H1 (cell line): ENCODE measurements at regions not wholly inside any gene's neighbourhood (a gene's known extent, or its start where the extent isn't known, plus 50 kb on each side); places are given as distances from the start of the nearest gene placed in this dataset.
A peak's percentile ranks its signal among the peaks of the same experiment; 100 is the strongest.

Experiments used
- CTCF ChIA-PET: fragments of 300-600 bp; sonication (Branson Sonifier 250); formaldehyde crosslinking; loops from one replicate; lab custom pipeline; 2021; ENCODE audit not compliant: partially characterized antibody; lab: Charles Lee
- POLR2A ChIA-PET: fragments of 300-600 bp; sonication (Branson Sonifier 250); formaldehyde crosslinking; loops from one replicate; lab custom pipeline; 2021; ENCODE audit warnings: inconsistent platforms; ENCODE audit not compliant: partially characterized antibody; lab: Charles Lee
- DNase-seq, 2 experiments: peaks; one replicate each; pipeline versions ENCODE4 v3.0.0 to v3.0.0-alpha.2; 2010 to 2022; ENCODE audit warnings: low spot score in 2 of 2, low read depth in 1 of 2, mixed read lengths in 1 of 2
- FAIRE-seq: peaks from 2 replicates; lab custom pipeline; 2011; peaks lifted over from hg19 to GRCh38; lab: Jason Lieb, UNC
- H2AFZ ChIP-seq: 2 replicates; pipeline ENCODE4 v1.8.1; 2012; ENCODE audit warnings: low read length, inconsistent platforms
- H2AK5ac ChIP-seq: 2 replicates; pipeline ENCODE4 v1.6.1; 2013; ENCODE audit warnings: low read depth, low read length
- H2BK120ac ChIP-seq: replicated peaks from 2 replicates; pipeline ENCODE3; 2013; ENCODE audit warnings: low read depth, low read length, inconsistent platforms
- H2BK12ac ChIP-seq: 2 replicates; pipeline ENCODE4 v1.6.1; 2013; ENCODE audit warnings: low read depth, low read length
- H2BK15ac ChIP-seq: 2 replicates; pipeline ENCODE4 v1.6.1; 2013; ENCODE audit warnings: low read length
- H2BK20ac ChIP-seq: 2 replicates; pipeline ENCODE4 v1.6.1; 2013; ENCODE audit warnings: low read length
- H2BK5ac ChIP-seq: 2 replicates; pipeline ENCODE4 v1.6.1; 2013; ENCODE audit warnings: low read depth, low read length
- H3K14ac ChIP-seq: 2 replicates; pipeline ENCODE4 v1.6.1; 2013; ENCODE audit warnings: inconsistent platforms; ENCODE audit not compliant: insufficient read length
- H3K18ac ChIP-seq: 2 replicates; pipeline ENCODE4 v1.6.1; 2013; ENCODE audit warnings: low read length; ENCODE audit errors: extremely low read depth
- H3K23ac ChIP-seq: 2 replicates; pipeline ENCODE4 v1.6.1; 2013; ENCODE audit warnings: inconsistent platforms; ENCODE audit not compliant: insufficient read length
- H3K23me2 ChIP-seq: 2 replicates; pipeline ENCODE4 v1.6.1; 2013; ENCODE audit warnings: low read depth, low read length
- H3K27ac ChIP-seq: 2 replicates; pipeline ENCODE4 v1.6.1; 2011; ENCODE audit warnings: low read depth, low read length, inconsistent platforms
- H3K27me3 ChIP-seq, 4 experiments: replicated peaks in 1 of 4; 1 replicate in 1 of 4; 2 replicates in 3 of 4; pipeline versions ENCODE4 v1.6.1 to v1.8.1; 2011 to 2013; ENCODE audit warnings: low read length in 3 of 4, mild to moderate bottlenecking in 3 of 4, inconsistent platforms in 2 of 4, mixed read lengths in 2 of 4, moderate library complexity in 1 of 4; ENCODE audit not compliant: control insufficient read depth in 3 of 4, insufficient read depth in 3 of 4; ENCODE audit errors: extremely low read depth in 1 of 4
- H3K36me3 ChIP-seq, 4 experiments: 2 replicates each; pipeline versions ENCODE4 v1.6.1 to v1.8.1; 2011 to 2013; ENCODE audit warnings: mild to moderate bottlenecking in 4 of 4, low read length in 3 of 4, moderate library complexity in 2 of 4, control low read depth in 1 of 4, inconsistent platforms in 1 of 4; ENCODE audit not compliant: insufficient read depth in 4 of 4, control insufficient read depth in 2 of 4
- H3K4ac ChIP-seq: replicated peaks from 2 replicates; pipeline ENCODE3; 2013; ENCODE audit warnings: low read length, low read depth, mixed read lengths, inconsistent platforms; ENCODE audit not compliant: insufficient read length
- H3K4me1 ChIP-seq, 4 experiments: replicated peaks in 1 of 4; 1 replicate in 1 of 4; 2 replicates in 3 of 4; pipeline versions ENCODE4 v1.6.1 to v1.8.1; 2011 to 2013; ENCODE audit warnings: low read length in 3 of 4, inconsistent platforms in 2 of 4, mixed read lengths in 1 of 4; ENCODE audit not compliant: insufficient read depth in 4 of 4, control insufficient read depth in 3 of 4
- H3K4me2 ChIP-seq, 2 experiments: 2 replicates each; pipeline versions ENCODE4 v1.6.1 to v1.8.1; 2011 to 2013; ENCODE audit warnings: low read depth in 2 of 2, low read length in 2 of 2, control low read depth in 1 of 2, inconsistent platforms in 1 of 2, mild to moderate bottlenecking in 1 of 2; ENCODE audit not compliant: insufficient read depth in 1 of 2
- H3K4me3 ChIP-seq, 4 experiments: fragments of 200-600, 300-600 bp in 1 of 4; sonication (generic), shearing (Covaris generic), sonication (Bioruptor Twin) in 1 of 4; 2 replicates each; pipeline versions ENCODE4 v1.5.1 to v1.8.1; 2011 to 2016; ENCODE audit warnings: low read length in 4 of 4, low read depth in 3 of 4, control low read depth in 2 of 4, inconsistent platforms in 2 of 4, mild to moderate bottlenecking in 2 of 4, mixed read lengths in 1 of 4, moderate library complexity in 1 of 4; ENCODE audit not compliant: insufficient read depth in 2 of 4; ENCODE audit errors: extremely low read depth in 1 of 4
- H3K56ac ChIP-seq: replicated peaks from 2 replicates; pipeline ENCODE3; 2013; ENCODE audit warnings: low read depth, mild to moderate bottlenecking, mixed read lengths, low read length, inconsistent platforms; ENCODE audit not compliant: insufficient read length
- H3K79me1 ChIP-seq: 2 replicates; pipeline ENCODE4 v1.6.1; 2013; ENCODE audit warnings: low read depth, low read length, control low read depth
- H3K79me2 ChIP-seq, 2 experiments: 2 replicates each; pipeline versions ENCODE4 v1.6.1 to v1.8.1; 2012 to 2013; ENCODE audit warnings: low read length in 2 of 2, mild to moderate bottlenecking in 2 of 2, inconsistent platforms in 1 of 2; ENCODE audit not compliant: insufficient read depth in 2 of 2, control insufficient read depth in 1 of 2
- H3K9ac ChIP-seq, 4 experiments: replicated peaks in 1 of 4; 1 replicate in 1 of 4; 2 replicates in 3 of 4; pipeline versions ENCODE4 v1.6.1 to v1.8.1; 2011 to 2013; ENCODE audit warnings: low read depth in 3 of 4, low read length in 3 of 4, control low read depth in 2 of 4, mild to moderate bottlenecking in 2 of 4, moderate library complexity in 2 of 4, inconsistent platforms in 1 of 4; ENCODE audit errors: extremely low read depth in 1 of 4
- H3K9me3 ChIP-seq, 2 experiments: 2 replicates each; pipeline versions ENCODE4 v1.6.1 to v1.8.1; 2012 to 2013; ENCODE audit warnings: mild to moderate bottlenecking in 2 of 2, moderate library complexity in 2 of 2, control low read depth in 1 of 2, inconsistent platforms in 1 of 2, low read depth in 1 of 2, low read length in 1 of 2, mixed read lengths in 1 of 2; ENCODE audit not compliant: insufficient read depth in 2 of 2
- H4K20me1 ChIP-seq, 2 experiments: replicated peaks in 1 of 2; 2 replicates each; pipeline versions ENCODE3 to v1.8.1; 2011 to 2013; ENCODE audit warnings: inconsistent platforms in 2 of 2, low read length in 2 of 2, mild to moderate bottlenecking in 1 of 2; ENCODE audit not compliant: insufficient read depth in 2 of 2, control insufficient read depth in 1 of 2
- H4K5ac ChIP-seq: 2 replicates; pipeline ENCODE4 v1.6.1; 2013; ENCODE audit warnings: low read length, low read depth, mixed read lengths, inconsistent platforms; ENCODE audit not compliant: insufficient read length
- H4K8ac ChIP-seq: 2 replicates; pipeline ENCODE4 v1.8.0; 2013; ENCODE audit warnings: mild to moderate bottlenecking, moderate library complexity, low read length, inconsistent platforms; ENCODE audit not compliant: insufficient read depth; ENCODE audit errors: extremely low read depth
- H4K91ac ChIP-seq: replicated peaks from 2 replicates; pipeline ENCODE3; 2013; ENCODE audit warnings: low read length, mixed read lengths, inconsistent platforms; ENCODE audit not compliant: insufficient read length
- BRCA1 ChIP-seq: IDR thresholded peaks from 2 replicates; pipeline ENCODE4 v1.6.1; 2012; ENCODE audit warnings: low read depth, low read length, improper control_type of control experiment
- CBX5 ChIP-seq: fragments of 300-800, 300-1000 bp; sonication (generic); IDR thresholded peaks from 2 replicates; pipeline ENCODE4 v1.7.1; 2016; ENCODE audit warnings: antibody characterized with exemption, low read length, low read depth
- CBX8 ChIP-seq: fragments of 300-800, 300-1000 bp; sonication (generic); IDR thresholded peaks from 2 replicates; pipeline ENCODE4 v1.7.1; 2016; ENCODE audit warnings: low read depth, low read length, borderline replicate concordance
- CHD1 ChIP-seq: IDR thresholded peaks from 2 replicates; pipeline ENCODE4 v1.6.1; 2012; ENCODE audit warnings: low read depth, low read length, improper control_type of control experiment
- CTBP2 ChIP-seq: IDR thresholded peaks from 2 replicates; pipeline ENCODE4 v1.7.0; 2011; ENCODE audit warnings: borderline replicate concordance, mild to moderate bottlenecking, moderate library complexity, mixed read lengths, low read length; ENCODE audit not compliant: insufficient read depth, insufficient read length
- GABPA ChIP-seq: IDR thresholded peaks from 2 replicates; pipeline ENCODE4 v1.6.1; 2011; ENCODE audit warnings: mild to moderate bottlenecking, low read length, moderate library complexity, borderline replicate concordance; ENCODE audit not compliant: insufficient read depth
- GTF2F1 ChIP-seq: IDR thresholded peaks from 2 replicates; pipeline ENCODE4 v1.6.1; 2012; ENCODE audit warnings: low read depth, low read length, improper control_type of control experiment, borderline replicate concordance
- HDAC6 ChIP-seq: IDR thresholded peaks from one replicate; pipeline ENCODE4 v1.7.1; 2012; ENCODE audit warnings: low read depth, mild to moderate bottlenecking, inconsistent platforms, low read length, moderate library complexity
- RAD21 ChIP-seq, 2 experiments: IDR thresholded peaks in 1 of 2; conservative IDR thresholded peaks in 1 of 2; 2 replicates each; pipeline ENCODE4 v1.6.1; 2011; ENCODE audit warnings: low read depth in 2 of 2, low read length in 2 of 2, improper control_type of control experiment in 1 of 2, inconsistent platforms in 1 of 2, mild to moderate bottlenecking in 1 of 2, moderate library complexity in 1 of 2
- SIRT6 ChIP-seq: IDR thresholded peaks from one replicate; pipeline ENCODE4 v1.7.1; 2012; ENCODE audit warnings: low read length, inconsistent platforms
- SIX5 ChIP-seq: IDR thresholded peaks from 2 replicates; pipeline ENCODE4 v1.6.1; 2011; ENCODE audit warnings: mild to moderate bottlenecking, low read depth, low read length
- SP2 ChIP-seq: IDR thresholded peaks from 2 replicates; pipeline ENCODE4 v1.6.1; 2012; ENCODE audit warnings: mild to moderate bottlenecking, low read length, inconsistent platforms
- TAF7 ChIP-seq: optimal IDR thresholded peaks from 2 replicates; pipeline ENCODE3; 2011; ENCODE audit warnings: low read depth, mild to moderate bottlenecking, inconsistent platforms, low read length, moderate library complexity, borderline replicate concordance
- YY1 ChIP-seq: IDR thresholded peaks from 2 replicates; pipeline ENCODE4 v1.6.1; 2011; ENCODE audit warnings: low read depth, mild to moderate bottlenecking, low read length
- WGBS, 2 experiments: shearing (Covaris generic) in 1 of 2; methylation state at CpG; one replicate each; pipeline versions ENCODE4 v1.1.6 to v1.1.7; 2013 to 2015; ENCODE audit warnings: low lambda C conversion rate in 2 of 2, mixed read lengths in 2 of 2, inconsistent platforms in 1 of 2, low coverage in 1 of 2, missing lambda C conversion rate in 1 of 2; ENCODE audit not compliant: insufficient replicate concordance in 2 of 2, insufficient coverage in 1 of 2, insufficient read length in 1 of 2; ENCODE audit errors: extremely low coverage in 1 of 2, missing lambda C conversion rate in 1 of 2; 5-methylcytosine and 5-hydroxymethylcytosine counted together

- Histone ChIP-seq H2BK120ac (no peak overlapping the region), H2AFZ (0 out of 2 replicates have a peak overlapping the region, but pooled peaks have one; percentile 58), H2BK15ac (no peak overlapping the region), H3K27ac (no peak overlapping the region), H3K79me2 (no peaks in the 10 kb centered on the region), H3K23ac (no peak overlapping the region), H3K4me2 (no peak overlapping the region), H2BK5ac (no peak overlapping the region), H3K23me2 (no peaks in the 10 kb centered on the region; the same call in 1 of the 2 replicates), H2BK20ac (no peak overlapping the region), H3K18ac (no peak overlapping the region), H3K9ac (no peak overlapping the region), H3K36me3 (no peaks in the 10 kb centered on the region), H3K9me3 (no peaks in the 10 kb centered on the region), H4K20me1 (no peaks in the 10 kb centered on the region), H3K56ac (no peak overlapping the region), H3K79me1 (no peaks in the 10 kb centered on the region), H2BK12ac (no peak overlapping the region), H2AK5ac (no peak overlapping the region), H4K91ac (no peak overlapping the region), H3K27me3 (no peaks in the 10 kb centered on the region), H3K4me1 (no peaks in the 10 kb centered on the region), H4K5ac (no peak overlapping the region), H3K4ac (no peak overlapping the region), H3K14ac (no peak overlapping the region), H3K4me3 (no peak overlapping the region), H4K8ac (no peak overlapping the region)
- DNase-seq (no peak), FAIRE-seq (no peak)
- 90% methylated on average over 3 of the region's 3 CpGs; no CpG with 5 or more reads in 1 of the 2 experiments for WGBS, 2 experiments
- ChIA-PET POLR2A (no interaction called here), CTCF (interaction anchor here (0.6 to 0.7 kb wide), 2 partner anchors 10 to 182 kb away, joined by 3 read pairs; no protein-coding TSS in a partner anchor)
- TF ChIP-seq GABPA, result no peak
- no peak for TF ChIP-seq CTBP2
- TF ChIP-seq GTF2F1, result no peak
- no peak for TF ChIP-seq SP2
- no peak for TF ChIP-seq SIRT6
- no peak for TF ChIP-seq TAF7
- TF ChIP-seq RAD21 (IDR thresholded peaks at IDR 0.05 in 1 of 2, conservative IDR thresholded peaks at IDR 0.05 in 1 of 2; ENCODE audit: low read depth in 2 of 2, low read length in 2 of 2), result no peak
- TF ChIP-seq CBX8, result no peak
- TF ChIP-seq CHD1, result no peak
- no peak for TF ChIP-seq SIX5
- TF ChIP-seq BRCA1, result no peak
- TF ChIP-seq CBX5, result no peak
- TF ChIP-seq YY1, result no peak
- no peak for TF ChIP-seq HDAC6
Observed at GRCh38 chr6:128630213-128630612, 109.8 kb upstream of the PTPRK start.
